ENCODE measurements at regions not wholly inside any gene's neighbourhood (a gene's known extent, or its start where the extent isn't known, plus 50 kb on each side); places are given as distances from the start of the nearest gene placed in this dataset.

GRCh38 chr4:123867910-123868587 lies 471.5 kb downstream of the SPRY1 start:
- no peak for DNase-seq (ENCODE audit: low read depth)
- no peak overlapping the region for H3K4me3 ChIP-seq (ENCODE audit: low read depth, low read length)
- TF ChIP-seq CTCF (conservative IDR thresholded peaks at IDR 0.05; ENCODE audit: low read depth, low read length), result no peak

GRCh38 chr4:123869286-123870215 lies 473.0 kb downstream of the SPRY1 start:
- DNase-seq (ENCODE audit: low read depth), result no peak
- TF ChIP-seq CTCF (conservative IDR thresholded peaks at IDR 0.05; ENCODE audit: low read depth, low read length), result no peak
- H3K4me3 ChIP-seq (ENCODE audit: low read depth, low read length), result no peak overlapping the region

- TF ChIP-seq CTCF (conservative IDR thresholded peaks at IDR 0.05; ENCODE audit: low read depth, low read length), result no peak
- DNase-seq (ENCODE audit: low read depth), result peak; percentile 90
- H3K4me3 ChIP-seq (ENCODE audit: low read depth, low read length), result no peak overlapping the region
Measured at GRCh38 chr4:123870216-123870876, 473.8 kb downstream of the SPRY1 start.

GRCh38 chr4:123871341-123871740 lies 474.7 kb downstream of the SPRY1 start:
- DNase-seq (ENCODE audit: low read depth), result peak; percentile 60
- TF ChIP-seq CTCF (conservative IDR thresholded peaks at IDR 0.05; ENCODE audit: low read depth, low read length), result no peak
- no peak overlapping the region for H3K4me3 ChIP-seq (ENCODE audit: low read depth, low read length)

GRCh38 chr4:123874063-123874462 lies 477.5 kb downstream of the SPRY1 start:
- no peak overlapping the region for H3K4me3 ChIP-seq (ENCODE audit: low read depth, low read length)
- DNase-seq (ENCODE audit: low read depth), result no peak
- no peak for TF ChIP-seq CTCF (conservative IDR thresholded peaks at IDR 0.05; ENCODE audit: low read depth, low read length)

GRCh38 chr4:123876143-123876542 lies 479.5 kb downstream of the SPRY1 start:
- H3K4me3 ChIP-seq (ENCODE audit: low read depth, low read length), result no peak overlapping the region
- DNase-seq (ENCODE audit: low read depth), result no peak
- no peak for TF ChIP-seq CTCF (conservative IDR thresholded peaks at IDR 0.05; ENCODE audit: low read depth, low read length)

Data from epithelial cell of proximal tubule (primary cell).